Mesenchymal stem cell (in vitro differentiated cells and primary cell): ENCODE measurements at regions not wholly inside any gene's neighbourhood (a gene's known extent, or its start where the extent isn't known, plus 50 kb on each side); places are given as distances from the start of the nearest gene placed in this dataset.
A peak's percentile ranks its signal among the peaks of the same experiment; 100 is the strongest.
"Not testable (repeated sequence)": the region's sequence is repeated elsewhere in the genome, so short reads cannot be mapped to it uniquely, and the experiment has no call there.

Experiments
- DNase-seq: peaks from one replicate; pipeline ENCODE4 v3.0.0-alpha.2; 2013
- H2AFZ ChIP-seq: one replicate; pipeline ENCODE4 v1.6.1; 2013; ENCODE audit warnings: low read depth, mild to moderate bottlenecking, control low read depth, inconsistent platforms, low read length, moderate library complexity
- H2AK5ac ChIP-seq: 2 replicates; pipeline ENCODE4 v1.6.1; 2013; ENCODE audit warnings: low read length, moderate library complexity, mild to moderate bottlenecking, inconsistent platforms; ENCODE audit not compliant: severe bottlenecking
- H2BK120ac ChIP-seq: one replicate; pipeline ENCODE4 v1.6.1; 2013; ENCODE audit warnings: low read depth, mild to moderate bottlenecking, inconsistent platforms, low read length, moderate library complexity
- H2BK12ac ChIP-seq, 2 experiments: one replicate each; pipeline ENCODE4 v1.6.1; 2013; ENCODE audit warnings: inconsistent platforms in 2 of 2, low read length in 2 of 2, mild to moderate bottlenecking in 2 of 2, moderate library complexity in 2 of 2, control low read depth in 1 of 2
- H2BK15ac ChIP-seq: one replicate; pipeline ENCODE4 v1.6.1; 2013; ENCODE audit warnings: mild to moderate bottlenecking, low read depth, inconsistent platforms; ENCODE audit not compliant: poor library complexity, severe bottlenecking
- H2BK5ac ChIP-seq: 2 replicates; pipeline ENCODE4 v1.6.1; 2013; ENCODE audit warnings: low read depth, mild to moderate bottlenecking, low read length, control low read depth, inconsistent platforms; ENCODE audit not compliant: poor library complexity, severe bottlenecking
- H3K14ac ChIP-seq, 2 experiments: one replicate each; pipeline ENCODE4 v1.6.1; 2013; ENCODE audit warnings: inconsistent platforms in 2 of 2, low read length in 2 of 2, control low read depth in 1 of 2, mild to moderate bottlenecking in 1 of 2, moderate library complexity in 1 of 2
- H3K18ac ChIP-seq, 2 experiments: one replicate each; pipeline ENCODE4 v1.6.1; 2013; ENCODE audit warnings: inconsistent platforms in 2 of 2, low read length in 2 of 2, control low read depth in 1 of 2, low read depth in 1 of 2, mild to moderate bottlenecking in 1 of 2
- H3K23ac ChIP-seq, 2 experiments: one replicate each; pipeline ENCODE4 v1.6.1; 2013; ENCODE audit warnings: inconsistent platforms in 2 of 2, low read length in 2 of 2, mild to moderate bottlenecking in 2 of 2, moderate library complexity in 2 of 2, control low read depth in 1 of 2
- H3K27ac ChIP-seq: 2 replicates; pipeline ENCODE4 v1.5.1; 2013; ENCODE audit warnings: mild to moderate bottlenecking, moderate library complexity, low read length, control low read depth, inconsistent platforms; ENCODE audit not compliant: poor library complexity, severe bottlenecking
- H3K27me3 ChIP-seq, 2 experiments: 2 replicates each; pipeline versions ENCODE4 v1.6.1 to v1.7.0; 2013; ENCODE audit warnings: low read length in 2 of 2, mild to moderate bottlenecking in 2 of 2, moderate library complexity in 2 of 2, control low read depth in 1 of 2, inconsistent platforms in 1 of 2; ENCODE audit not compliant: control insufficient read depth in 1 of 2, insufficient read depth in 1 of 2
- H3K36me3 ChIP-seq, 2 experiments: 2 replicates each; pipeline versions ENCODE4 v1.6.1 to v1.7.0; 2013; ENCODE audit warnings: low read length in 2 of 2, control low read depth in 1 of 2, inconsistent platforms in 1 of 2, low read depth in 1 of 2, mild to moderate bottlenecking in 1 of 2; ENCODE audit not compliant: insufficient read depth in 2 of 2, control insufficient read depth in 1 of 2
- H3K4ac ChIP-seq, 2 experiments: one replicate each; pipeline ENCODE4 v1.6.1; 2013; ENCODE audit warnings: inconsistent platforms in 2 of 2, low read length in 2 of 2, mild to moderate bottlenecking in 2 of 2, moderate library complexity in 2 of 2, control low read depth in 1 of 2, low read depth in 1 of 2
- H3K4me1 ChIP-seq: 2 replicates; pipeline ENCODE4 v1.6.1; 2013; ENCODE audit warnings: low read depth, low read length, control low read depth; ENCODE audit not compliant: control insufficient read depth, insufficient read depth
- H3K4me2 ChIP-seq: 2 replicates; pipeline ENCODE4 v1.6.1; 2013; ENCODE audit warnings: low read length, mild to moderate bottlenecking, inconsistent platforms; ENCODE audit not compliant: poor library complexity, severe bottlenecking
- H3K4me3 ChIP-seq, 2 experiments: 2 replicates each; pipeline versions ENCODE4 v1.5.1 to v1.7.0; 2013; ENCODE audit warnings: low read length in 2 of 2, mild to moderate bottlenecking in 2 of 2, control low read depth in 1 of 2, low read depth in 1 of 2; ENCODE audit not compliant: insufficient read depth in 1 of 2
- H3K79me1 ChIP-seq: replicated peaks from 2 replicates; pipeline ENCODE4 v1.6.1; 2013; ENCODE audit warnings: mild to moderate bottlenecking, control low read depth, low read length, inconsistent platforms; ENCODE audit not compliant: poor library complexity, severe bottlenecking
- H3K9ac ChIP-seq: 2 replicates; pipeline ENCODE4 v1.7.0; 2013; ENCODE audit warnings: mild to moderate bottlenecking, low read length, moderate library complexity
- H3K9me3 ChIP-seq: 2 replicates; pipeline ENCODE4 v1.7.0; 2013; ENCODE audit warnings: mild to moderate bottlenecking, low read length; ENCODE audit not compliant: control insufficient read depth
- H4K8ac ChIP-seq: one replicate; pipeline ENCODE4 v1.6.1; 2013; ENCODE audit warnings: inconsistent platforms, mild to moderate bottlenecking, low read length, moderate library complexity
- H4K91ac ChIP-seq: one replicate; pipeline ENCODE4 v1.6.1; 2013; ENCODE audit warnings: mild to moderate bottlenecking, low read length, inconsistent platforms
- WGBS: methylation state at CpG from one replicate; pipeline ENCODE4 v1.1.7; 2013; ENCODE audit warnings: mixed read lengths; 5-methylcytosine and 5-hydroxymethylcytosine counted together

DNA sequence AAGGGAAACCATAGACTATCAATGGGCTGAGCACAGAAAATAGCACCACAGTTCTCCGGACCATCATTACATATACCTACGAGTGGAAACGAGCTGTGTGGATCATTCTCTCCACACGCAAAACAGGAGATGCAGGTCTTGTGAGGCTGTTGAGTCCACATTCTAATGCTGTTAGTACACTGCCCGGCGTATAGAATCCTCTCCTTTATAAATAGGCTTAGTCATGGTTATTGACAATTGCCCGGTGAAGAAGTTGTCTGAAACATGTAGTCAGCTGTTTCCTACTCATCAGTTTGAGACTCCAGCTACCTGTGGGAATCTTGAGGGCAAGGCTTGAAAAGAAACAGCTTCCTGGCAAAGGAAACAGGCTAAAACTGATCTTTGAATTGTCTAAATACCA lies 602.0 kb upstream of the EDIL3 start:
- no peak overlapping the region for H3K4me2 ChIP-seq
- H2BK120ac ChIP-seq = no peak overlapping the region
- no peak overlapping the region for H2BK15ac ChIP-seq
- no peak overlapping the region for H2AFZ ChIP-seq
- no peak overlapping the region for H3K9ac ChIP-seq
- no peak overlapping the region for H3K4ac ChIP-seq
- H3K14ac ChIP-seq = no peak overlapping the region
- H3K23ac ChIP-seq = no peak overlapping the region
- H3K18ac ChIP-seq = no peak overlapping the region
- no peak overlapping the region for H2BK12ac ChIP-seq
- H3K9me3 ChIP-seq = no peaks in the 10 kb centered on the region
- H3K4me1 ChIP-seq = no peaks in the 10 kb centered on the region
- H3K4me3 ChIP-seq = no peak overlapping the region
- no peak for DNase-seq
- H3K79me1 ChIP-seq = no peaks in the 10 kb centered on the region
- no peak overlapping the region for H4K91ac ChIP-seq
- H3K27ac ChIP-seq = no peak overlapping the region
- no peaks in the 10 kb centered on the region for H3K36me3 ChIP-seq
- no peak overlapping the region for H2AK5ac ChIP-seq
- no peak overlapping the region for H2BK5ac ChIP-seq
- no peak overlapping the region for H4K8ac ChIP-seq
- H3K27me3 ChIP-seq = no peaks in the 10 kb centered on the region
- WGBS = 81% methylated on average over 7 of the region's 7 CpGs

DNA sequence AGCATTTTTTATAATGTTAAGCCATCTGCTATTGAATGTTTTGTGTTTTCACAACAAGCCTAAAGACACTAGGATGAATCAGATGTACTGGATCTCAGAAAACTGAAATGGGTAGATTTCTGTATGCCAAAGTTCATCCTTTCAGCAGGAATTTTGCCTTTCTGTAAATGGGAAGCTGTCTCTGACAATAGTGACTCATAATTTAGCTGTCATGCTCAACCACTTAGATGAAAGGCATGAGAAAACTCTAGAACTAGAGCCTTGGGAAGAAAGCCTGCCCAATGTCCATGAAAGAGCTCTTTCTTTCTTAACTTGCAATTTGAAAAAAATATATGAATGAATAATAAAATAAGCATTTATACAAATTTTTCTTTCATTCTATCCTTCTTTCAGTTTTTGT lies 616.0 kb upstream of the EDIL3 start:
- Histone ChIP-seq H3K36me3 (no peaks in the 10 kb centered on the region), H3K4me3 (no peak overlapping the region), H3K4me1 (no peaks in the 10 kb centered on the region), H3K27ac (no peak overlapping the region), H3K9ac (no peak overlapping the region), H3K14ac (no peak overlapping the region), H4K91ac (no peak overlapping the region), H4K8ac (no peak overlapping the region), H2AFZ (no peak overlapping the region), H3K18ac (no peak overlapping the region), H3K9me3 (no peaks in the 10 kb centered on the region), H3K27me3 (no peaks in the 10 kb centered on the region), H2BK120ac (no peak overlapping the region), H3K4ac (no peak overlapping the region), H2AK5ac (no peak overlapping the region), H2BK15ac (no peak overlapping the region), H3K79me1 (no peaks in the 10 kb centered on the region), H2BK12ac (no peak overlapping the region), H3K23ac (no peak overlapping the region), H3K4me2 (no peak overlapping the region), H2BK5ac (no peak overlapping the region)
- peak; percentile 55 for DNase-seq

DNA sequence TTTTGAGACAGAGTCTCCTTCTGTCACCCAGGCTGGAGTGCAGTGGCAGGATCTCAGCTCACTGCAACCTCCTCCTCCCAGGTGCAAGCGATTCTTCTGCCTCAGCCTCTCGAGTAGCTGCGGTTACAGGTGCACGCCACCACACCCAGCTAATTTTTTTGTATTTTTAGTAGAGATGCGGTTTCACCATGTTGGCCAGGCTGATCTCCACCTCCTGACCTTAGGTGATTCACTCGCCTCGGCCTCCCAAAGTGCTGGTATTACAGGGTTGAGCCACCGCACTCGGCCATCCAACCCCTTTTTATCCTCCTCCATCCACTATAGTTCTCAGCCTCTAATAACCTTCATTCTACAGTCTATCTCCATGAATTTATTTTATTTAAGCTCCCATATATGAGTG lies 617.3 kb upstream of the EDIL3 start:
- not testable (repeated sequence) for DNase-seq, H3K27me3 ChIP-seq, H3K4me2 ChIP-seq, H3K9me3 ChIP-seq, H3K4me1 ChIP-seq, H3K4ac ChIP-seq, H2BK120ac ChIP-seq, H3K14ac ChIP-seq, H2BK12ac ChIP-seq, H2BK5ac ChIP-seq, H3K18ac ChIP-seq, H4K8ac ChIP-seq, H2BK15ac ChIP-seq, H3K36me3 ChIP-seq, H3K79me1 ChIP-seq, H3K23ac ChIP-seq, H3K27ac ChIP-seq, H2AFZ ChIP-seq, H3K4me3 ChIP-seq, H3K9ac ChIP-seq, H2AK5ac ChIP-seq, H4K91ac ChIP-seq
- 97% methylated on average over 9 of the region's 9 CpGs for WGBS

DNA sequence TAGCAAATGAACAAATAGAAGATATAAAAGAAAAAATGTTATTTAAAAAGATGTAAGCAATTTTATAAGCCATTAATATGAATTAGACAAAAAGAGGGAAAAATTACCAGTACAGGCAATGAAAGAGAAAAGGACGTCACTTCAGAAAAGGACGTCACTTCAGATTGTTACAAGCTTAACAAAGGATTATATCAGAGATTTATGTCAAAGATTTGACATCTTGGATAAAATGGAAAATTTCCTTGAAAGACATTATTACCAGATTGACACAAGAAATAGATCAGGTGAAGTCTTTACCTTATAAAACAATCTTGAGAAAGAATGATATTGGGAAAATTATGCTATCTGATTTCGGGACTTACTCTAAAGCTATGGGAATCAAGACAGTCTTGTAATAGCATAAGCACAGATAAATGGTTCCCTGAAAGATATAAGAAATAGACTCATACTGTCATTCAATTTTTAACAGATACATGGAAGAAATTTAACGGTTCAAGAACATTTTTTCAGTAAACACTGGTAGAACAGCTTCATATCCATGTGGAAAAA lies 625.4 kb upstream of the EDIL3 start:
- H2BK15ac ChIP-seq = no peak overlapping the region
- no peak overlapping the region for H3K18ac ChIP-seq
- H3K36me3 ChIP-seq = no peaks in the 10 kb centered on the region
- H2AFZ ChIP-seq = no peak overlapping the region
- H2BK120ac ChIP-seq = no peak overlapping the region
- no peak overlapping the region for H3K4me2 ChIP-seq
- no peak overlapping the region for H3K4me3 ChIP-seq
- H3K4me1 ChIP-seq = no peaks in the 10 kb centered on the region
- H4K91ac ChIP-seq = no peak overlapping the region
- H4K8ac ChIP-seq = no peak overlapping the region
- 100% methylated on average over 1 of the region's 4 CpGs for WGBS
- H2AK5ac ChIP-seq = no peak overlapping the region
- no peak overlapping the region for H3K4ac ChIP-seq
- no peak overlapping the region for H3K9ac ChIP-seq
- no peaks in the 10 kb centered on the region for H3K79me1 ChIP-seq
- H3K23ac ChIP-seq = no peak overlapping the region
- H3K27ac ChIP-seq = no peak overlapping the region
- no peak overlapping the region for H2BK5ac ChIP-seq
- no peak overlapping the region for H2BK12ac ChIP-seq
- no peak overlapping the region for H3K14ac ChIP-seq
- DNase-seq = no peak
- H3K9me3 ChIP-seq = no peaks in the 10 kb centered on the region
- H3K27me3 ChIP-seq = no peaks in the 10 kb centered on the region
